MG63 (cell line): ENCODE measurements at regions not wholly inside any gene's neighbourhood (a gene's known extent, or its start where the extent isn't known, plus 50 kb on each side); places are given as distances from the start of the nearest gene placed in this dataset.

Experiments used
- DNase-seq: peaks from one replicate; pipeline ENCODE4 v3.0.0-alpha.2; 2020
- H3K27me3 ChIP-seq: fragments of 250-450 bp; sonication (Bioruptor Pico); 2 replicates; pipeline ENCODE4 v1.5.1; 2020; ENCODE audit warnings: mild to moderate bottlenecking, moderate library complexity
- H3K36me3 ChIP-seq: fragments of 250-450 bp; sonication (Bioruptor Pico); 2 replicates; pipeline ENCODE4 v1.5.1; 2020; ENCODE audit warnings: mild to moderate bottlenecking, moderate library complexity
- H3K4me3 ChIP-seq: fragments of 250-450 bp; sonication (Bioruptor Pico); 2 replicates; pipeline ENCODE4 v1.5.1; 2020; ENCODE audit warnings: mild to moderate bottlenecking, moderate library complexity
- H3K9me3 ChIP-seq: fragments of 250-450 bp; sonication (Bioruptor Pico); 2 replicates; pipeline ENCODE4 v1.5.1; 2020; ENCODE audit warnings: mild to moderate bottlenecking, moderate library complexity

DNA sequence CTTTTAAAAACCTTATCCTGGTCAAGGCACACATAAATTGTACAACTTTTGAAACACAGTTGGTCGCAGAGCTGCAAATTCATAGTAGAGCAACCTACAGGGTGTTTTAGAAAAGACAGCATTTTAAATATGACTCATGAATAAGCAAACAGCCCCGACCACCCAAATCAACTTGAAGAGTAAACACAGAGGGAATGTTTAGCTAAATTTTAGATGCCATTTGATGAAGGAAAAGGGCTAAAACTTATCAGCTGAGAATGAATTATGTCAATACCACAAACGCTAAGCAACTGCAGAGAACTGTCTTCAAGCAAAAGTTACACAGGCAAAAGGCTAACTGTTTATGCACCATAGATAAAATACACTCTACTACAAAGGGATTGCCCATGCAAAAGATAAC lies 427.5 kb upstream of the PSMD7 start:
- no peak overlapping the region for H3K4me3 ChIP-seq
- no peaks in the 10 kb centered on the region for H3K9me3 ChIP-seq
- no peak for DNase-seq
- no peaks in the 10 kb centered on the region for H3K36me3 ChIP-seq
- H3K27me3 ChIP-seq, result no peaks in the 10 kb centered on the region

DNA sequence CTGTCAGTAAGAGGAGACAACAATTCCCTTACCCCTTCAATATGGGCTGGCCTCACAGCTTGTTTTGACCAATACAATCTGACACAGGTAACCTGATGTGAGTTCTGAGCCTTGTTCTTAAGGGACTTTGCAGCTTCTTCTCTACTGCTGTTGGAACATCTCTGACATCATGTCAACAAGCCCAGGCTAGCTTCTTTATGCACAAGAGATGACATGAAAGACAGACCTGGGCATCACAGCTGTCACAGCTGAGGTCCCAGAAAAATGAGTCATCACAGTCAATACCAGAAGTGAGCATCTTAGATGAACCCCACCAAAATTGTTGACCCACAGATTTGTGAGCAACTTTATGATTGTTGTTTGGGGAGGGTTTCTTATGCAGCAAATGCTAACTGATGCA lies 431.7 kb upstream of the PSMD7 start:
- DNase-seq, result no peak
- no peaks in the 10 kb centered on the region for H3K36me3 ChIP-seq
- no peak overlapping the region for H3K4me3 ChIP-seq
- no peaks in the 10 kb centered on the region for H3K9me3 ChIP-seq
- H3K27me3 ChIP-seq, result no peaks in the 10 kb centered on the region

DNA sequence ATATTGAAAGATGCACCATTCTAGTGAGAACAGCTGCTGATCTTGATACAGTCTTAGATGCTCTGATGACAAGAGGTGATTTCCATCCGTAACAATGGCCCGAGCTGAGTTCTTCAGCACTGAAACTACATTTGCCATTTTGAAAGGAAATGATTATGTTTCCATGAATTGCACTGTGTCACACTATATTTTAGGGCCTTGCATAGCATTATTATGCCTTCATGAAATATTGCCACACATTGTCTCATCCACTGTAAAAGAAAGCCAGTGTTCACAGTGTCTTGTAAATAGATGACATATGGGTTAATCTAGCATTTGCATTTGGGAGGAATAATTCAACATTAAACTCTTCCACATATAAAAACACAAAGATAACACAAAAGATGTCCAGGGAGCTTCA lies 438.3 kb upstream of the PSMD7 start:
- Histone ChIP-seq H3K4me3 (no peak overlapping the region), H3K9me3 (no peaks in the 10 kb centered on the region), H3K27me3 (no peaks in the 10 kb centered on the region), H3K36me3 (no peaks in the 10 kb centered on the region)
- no peak for DNase-seq

DNA sequence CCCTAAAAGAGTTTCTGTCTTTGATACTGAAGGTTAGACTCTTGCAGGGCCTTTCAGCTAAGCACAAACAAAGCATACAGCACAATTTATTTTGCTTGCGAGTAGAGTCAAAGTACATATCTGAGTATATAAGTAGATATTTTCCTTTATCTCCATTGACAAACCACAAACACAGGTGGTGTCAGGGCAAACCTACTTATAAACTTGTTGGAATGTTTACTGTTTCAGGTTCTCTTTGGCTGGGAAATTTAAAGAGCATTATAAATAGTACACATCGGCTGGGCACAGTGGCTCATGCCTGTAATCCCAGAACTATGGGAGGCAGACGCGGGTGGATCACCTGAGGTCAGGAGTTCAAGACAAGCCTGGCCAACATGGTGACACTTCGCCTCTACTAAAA lies 442.6 kb upstream of the PSMD7 start:
- no peak overlapping the region for H3K4me3 ChIP-seq
- H3K36me3 ChIP-seq, result no peaks in the 10 kb centered on the region
- no peaks in the 10 kb centered on the region for H3K27me3 ChIP-seq
- no peak for DNase-seq
- no peaks in the 10 kb centered on the region for H3K9me3 ChIP-seq

DNA sequence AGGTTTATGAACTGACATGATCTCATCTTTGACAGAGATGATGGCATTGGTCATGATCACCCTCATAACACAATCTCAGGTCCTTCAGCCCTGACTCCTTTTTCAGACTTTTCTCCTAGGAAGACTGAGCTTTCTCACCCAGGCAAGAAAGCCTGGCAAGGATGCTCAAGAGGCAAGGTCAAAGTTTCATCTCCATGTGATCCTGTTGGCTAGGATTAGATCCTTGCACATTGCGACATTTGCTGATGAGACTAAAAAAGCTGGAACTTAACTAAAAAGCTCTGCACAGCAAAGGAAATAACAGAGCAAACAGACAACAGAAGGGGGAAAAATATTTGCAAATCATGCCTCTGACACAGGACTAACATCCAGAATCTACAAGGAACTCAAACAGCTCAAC lies 444.1 kb upstream of the PSMD7 start:
- H3K9me3 ChIP-seq, result no peaks in the 10 kb centered on the region
- H3K36me3 ChIP-seq, result no peaks in the 10 kb centered on the region
- H3K4me3 ChIP-seq, result no peak overlapping the region
- no peak for DNase-seq
- no peaks in the 10 kb centered on the region for H3K27me3 ChIP-seq

DNA sequence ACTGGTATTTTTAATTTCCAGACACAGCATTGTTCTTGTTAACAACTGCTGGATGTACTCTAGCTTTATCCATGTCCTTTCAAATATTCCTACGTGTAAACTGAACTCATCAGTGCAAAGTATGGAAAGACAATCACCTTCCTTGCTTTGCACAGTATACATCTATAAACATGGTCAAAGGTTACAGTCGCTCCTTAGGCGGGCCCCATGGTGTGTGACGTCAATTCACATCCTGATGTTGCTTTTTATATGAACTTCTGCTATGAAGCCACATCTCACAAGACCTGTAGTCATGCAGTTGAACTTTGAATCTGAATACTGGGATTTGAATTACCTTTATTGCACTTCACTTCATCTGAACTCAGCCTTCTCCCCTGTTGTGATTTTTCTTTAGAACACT lies 447.6 kb upstream of the PSMD7 start:
- no peaks in the 10 kb centered on the region for H3K9me3 ChIP-seq
- no peaks in the 10 kb centered on the region for H3K27me3 ChIP-seq
- H3K4me3 ChIP-seq, result no peak overlapping the region
- DNase-seq, result no peak
- no peaks in the 10 kb centered on the region for H3K36me3 ChIP-seq

DNA sequence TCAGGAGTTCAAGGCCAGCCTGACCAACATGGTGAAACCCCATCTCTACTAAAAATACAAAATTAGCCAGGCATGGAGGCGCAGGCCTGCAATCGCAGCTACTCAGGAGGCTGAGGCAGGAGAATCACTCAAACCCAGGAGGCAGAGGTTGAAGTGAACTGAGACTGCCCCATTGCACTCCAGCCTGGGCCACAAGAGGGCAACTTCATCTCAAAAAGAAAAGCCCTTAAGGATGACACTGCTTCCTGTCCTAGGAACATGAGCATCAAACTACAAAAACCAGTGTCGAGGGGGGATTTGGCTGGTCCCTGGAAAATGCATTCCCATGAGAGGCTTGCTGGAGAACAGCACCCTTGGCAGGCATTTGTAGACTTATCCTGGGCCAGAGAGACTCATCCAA lies 449.5 kb upstream of the PSMD7 start:
- Histone ChIP-seq H3K27me3 (no peaks in the 10 kb centered on the region), H3K36me3 (no peaks in the 10 kb centered on the region), H3K4me3 (no peak overlapping the region), H3K9me3 (no peaks in the 10 kb centered on the region)
- DNase-seq, result no peak

DNA sequence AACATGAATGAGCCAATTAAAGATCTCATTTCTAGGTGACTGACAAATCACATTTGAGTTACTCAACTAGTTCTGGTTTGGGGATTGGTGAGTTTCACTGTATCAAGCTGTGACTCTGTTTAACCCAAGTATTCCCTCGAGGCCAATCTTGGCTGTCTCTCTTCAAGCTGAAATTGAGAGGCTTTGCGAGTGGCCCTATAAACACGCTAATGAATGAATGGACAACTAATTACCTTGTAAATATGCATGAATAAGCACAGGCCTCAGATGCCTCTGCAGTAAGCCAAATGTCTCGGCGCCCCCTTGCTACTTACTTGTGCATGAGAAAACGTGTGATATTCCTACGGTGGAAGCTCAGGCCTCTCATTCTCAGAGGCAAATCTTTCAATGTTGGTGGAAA lies 450.3 kb upstream of the PSMD7 start:
- H3K4me3 ChIP-seq, result no peak overlapping the region
- DNase-seq, result no peak
- H3K36me3 ChIP-seq, result no peaks in the 10 kb centered on the region
- no peaks in the 10 kb centered on the region for H3K27me3 ChIP-seq
- no peaks in the 10 kb centered on the region for H3K9me3 ChIP-seq

DNA sequence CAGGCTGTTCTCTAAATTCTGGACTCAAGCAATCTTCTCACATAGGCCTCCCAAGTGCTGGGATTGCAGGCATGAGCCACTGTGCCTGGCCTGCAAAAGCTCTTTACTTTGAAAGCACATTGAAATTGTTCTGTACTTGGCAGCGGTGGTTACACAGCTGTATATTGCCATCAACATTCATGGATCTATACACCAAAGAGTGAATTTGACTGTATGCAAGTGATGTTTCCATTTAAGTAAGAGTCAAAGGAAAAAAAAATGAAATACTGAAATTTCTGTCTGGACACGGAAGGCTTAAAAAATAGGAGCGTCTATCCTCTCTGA lies 450.6 kb upstream of the PSMD7 start:
- no peaks in the 10 kb centered on the region for H3K36me3 ChIP-seq
- no peaks in the 10 kb centered on the region for H3K9me3 ChIP-seq
- no peak for DNase-seq
- H3K4me3 ChIP-seq, result no peak overlapping the region
- no peaks in the 10 kb centered on the region for H3K27me3 ChIP-seq

DNA sequence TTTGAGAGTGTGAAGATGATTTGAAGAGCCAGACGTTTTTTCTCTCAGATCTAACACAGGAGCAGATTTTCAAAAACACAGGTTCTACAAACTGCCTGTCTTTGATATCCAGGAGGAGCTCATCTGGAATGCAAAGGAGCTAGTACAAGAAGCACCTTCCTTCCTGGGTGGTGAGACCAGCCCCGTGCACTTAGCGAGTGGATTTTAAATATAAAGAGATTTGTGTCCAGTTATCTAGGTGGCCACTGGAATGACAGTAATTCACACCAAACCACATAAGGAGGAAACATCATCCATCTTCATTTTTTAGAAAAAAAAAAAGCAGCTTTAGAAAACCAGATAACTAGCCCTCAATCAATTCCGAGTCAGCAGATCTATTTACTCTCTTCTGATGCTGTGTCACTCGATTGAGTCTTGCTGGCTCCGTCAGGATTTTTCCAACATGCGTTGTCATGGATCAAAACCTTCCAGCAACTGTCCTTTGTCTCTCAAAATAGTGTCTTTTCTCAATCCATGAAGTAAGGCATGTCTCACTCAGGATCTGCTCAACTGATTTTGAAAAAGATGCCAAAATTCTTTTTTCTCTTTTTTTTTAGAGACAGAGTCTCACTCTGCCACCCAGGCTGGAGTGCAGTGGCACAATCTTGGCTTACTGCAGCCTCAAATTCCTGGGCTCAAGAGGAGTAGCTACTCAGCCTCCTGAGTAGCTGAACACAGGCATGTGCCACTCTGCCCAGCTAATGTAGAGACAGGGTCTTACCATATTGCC lies 451.2 kb upstream of the PSMD7 start:
- Histone ChIP-seq H3K36me3 (no peaks in the 10 kb centered on the region), H3K27me3 (no peaks in the 10 kb centered on the region), H3K9me3 (no peaks in the 10 kb centered on the region), H3K4me3 (no peak overlapping the region)
- DNase-seq, result no peak

DNA sequence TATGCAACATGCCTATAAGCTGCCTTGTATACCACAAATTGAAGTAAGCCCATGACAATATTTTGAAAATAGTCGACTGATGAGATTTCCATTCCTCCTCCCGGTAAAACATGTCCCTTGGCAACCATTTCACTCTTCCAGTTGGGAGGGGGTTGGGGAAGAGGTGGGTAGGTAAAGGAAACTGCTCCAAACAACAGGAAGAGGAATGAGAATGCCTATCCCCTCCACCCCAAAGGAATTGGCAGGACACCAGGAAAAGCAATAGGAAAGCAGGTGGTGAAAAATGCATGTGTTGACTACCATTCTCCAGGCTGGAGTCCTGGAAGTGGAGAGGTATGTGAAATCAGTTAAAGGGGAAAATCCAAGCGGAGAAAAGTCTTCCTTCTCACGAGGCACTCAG lies 455.9 kb upstream of the PSMD7 start:
- no peaks in the 10 kb centered on the region for H3K9me3 ChIP-seq
- no peaks in the 10 kb centered on the region for H3K36me3 ChIP-seq
- H3K4me3 ChIP-seq, result no peak overlapping the region
- no peak for DNase-seq
- H3K27me3 ChIP-seq, result no peaks in the 10 kb centered on the region

DNA sequence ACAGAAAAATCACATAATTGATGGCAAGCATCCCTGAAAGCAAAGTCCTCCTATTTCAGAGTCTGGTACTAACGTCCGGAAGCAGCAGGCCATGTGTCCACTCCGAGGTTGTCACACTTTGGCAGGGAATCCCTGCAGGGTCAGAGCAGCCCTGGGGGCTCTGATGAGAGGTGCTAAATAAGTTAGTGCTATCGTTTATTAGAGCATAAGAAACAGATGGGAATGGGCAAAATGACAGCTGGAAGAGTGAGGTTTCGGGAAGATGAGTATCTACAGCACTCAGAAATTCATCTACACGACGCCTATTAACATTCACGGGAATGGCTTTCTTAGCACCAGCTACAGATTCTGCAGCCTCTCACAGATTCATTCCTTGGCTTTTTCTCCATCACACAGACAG lies 465.4 kb upstream of the PSMD7 start:
- H3K9me3 ChIP-seq, result no peaks in the 10 kb centered on the region
- no peaks in the 10 kb centered on the region for H3K27me3 ChIP-seq
- no peak overlapping the region for H3K4me3 ChIP-seq
- no peaks in the 10 kb centered on the region for H3K36me3 ChIP-seq
- no peak for DNase-seq

DNA sequence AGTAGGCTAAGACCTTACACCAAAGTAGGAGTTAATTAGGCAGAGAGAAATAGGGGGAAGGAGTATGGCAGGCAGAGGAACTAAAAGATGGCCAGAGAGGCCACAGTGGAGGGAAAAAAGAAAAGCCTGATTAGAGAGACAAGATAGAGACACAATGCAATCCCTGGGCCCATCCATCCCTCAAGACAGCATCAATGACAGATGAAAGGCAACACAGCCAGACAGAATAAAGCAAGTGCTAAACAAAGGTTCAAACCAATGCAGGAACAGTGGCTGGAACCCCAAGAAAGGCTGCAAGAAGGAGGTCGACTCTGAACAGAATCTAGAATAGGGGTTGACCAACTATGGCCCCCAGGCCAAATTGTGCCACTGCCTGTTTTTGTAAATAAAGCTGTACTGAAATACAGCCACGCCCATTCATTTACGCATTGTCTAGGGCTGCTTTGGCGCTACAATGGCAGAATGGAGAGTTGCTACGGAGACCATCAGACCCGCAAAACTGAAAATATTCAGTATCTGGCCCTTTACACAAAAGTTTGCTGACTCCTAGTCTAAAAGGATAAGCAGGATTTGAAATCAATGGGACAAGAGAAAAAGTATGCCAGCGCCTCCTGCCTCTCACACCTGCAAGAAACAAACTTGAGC lies 473.3 kb upstream of the PSMD7 start:
- no peaks in the 10 kb centered on the region for H3K36me3 ChIP-seq
- no peaks in the 10 kb centered on the region for H3K27me3 ChIP-seq
- H3K4me3 ChIP-seq, result no peak overlapping the region
- no peaks in the 10 kb centered on the region for H3K9me3 ChIP-seq
- no peak for DNase-seq

DNA sequence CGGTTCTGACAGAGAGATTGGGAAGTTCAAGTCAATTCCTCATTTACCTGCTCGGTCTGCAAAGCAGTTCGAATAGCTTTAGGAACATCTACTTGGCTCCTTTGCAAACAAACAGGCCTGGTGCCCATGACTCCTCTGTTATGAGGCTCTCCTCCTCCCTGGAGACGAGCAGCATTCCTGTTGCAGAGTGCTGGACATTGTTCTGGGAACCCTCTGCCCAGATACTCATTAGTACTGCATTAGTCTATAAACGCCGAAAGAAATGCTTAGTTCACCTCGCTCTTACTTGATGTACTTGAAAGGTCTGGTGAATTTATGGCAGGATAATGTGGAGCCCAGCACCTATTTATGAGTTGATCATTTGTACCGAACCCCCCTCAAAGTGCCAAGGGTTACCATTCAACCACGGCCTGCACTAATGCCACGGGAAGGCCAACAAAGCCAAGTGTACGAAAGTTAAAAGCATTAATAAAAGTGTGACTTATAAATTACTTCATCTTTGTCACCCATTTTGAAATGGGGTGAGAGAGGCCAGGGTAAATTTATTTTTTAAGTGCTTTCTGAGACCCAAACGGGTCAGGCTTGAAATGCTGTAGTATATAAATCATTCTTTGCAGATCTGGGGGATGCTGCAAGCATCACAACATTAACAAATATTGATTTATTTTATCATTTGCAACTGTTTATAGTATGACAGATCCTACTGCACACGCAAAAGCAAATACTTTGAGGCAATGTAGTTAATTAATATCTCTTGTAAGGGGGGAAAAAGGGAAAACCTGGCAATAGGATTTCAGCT lies 478.9 kb upstream of the PSMD7 start:
- Histone ChIP-seq H3K36me3 (no peaks in the 10 kb centered on the region), H3K27me3 (no peaks in the 10 kb centered on the region), H3K4me3 (no peak overlapping the region), H3K9me3 (no peaks in the 10 kb centered on the region)
- DNase-seq, result no peak

DNA sequence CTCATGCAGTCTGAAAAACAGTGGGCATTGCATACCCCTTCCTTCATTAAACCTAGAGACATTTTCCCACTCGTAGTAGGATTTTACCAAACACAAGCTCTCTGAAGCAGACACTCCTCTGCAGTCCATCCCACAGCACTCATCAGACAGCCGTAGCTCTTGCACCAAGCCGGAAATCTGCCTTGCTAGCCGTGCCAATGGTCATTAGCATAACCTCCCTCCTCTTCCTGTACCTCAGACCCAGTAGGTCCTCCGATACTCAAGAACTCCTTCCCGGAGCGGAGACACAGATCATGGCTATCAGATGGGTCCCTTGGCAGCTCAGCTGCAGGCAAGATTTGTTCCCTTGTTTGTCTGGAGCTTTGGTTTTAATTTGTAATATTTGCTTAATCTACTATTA lies 483.1 kb upstream of the PSMD7 start:
- Histone ChIP-seq H3K27me3 (no peaks in the 10 kb centered on the region), H3K9me3 (no peaks in the 10 kb centered on the region), H3K36me3 (no peaks in the 10 kb centered on the region), H3K4me3 (no peak overlapping the region)
- DNase-seq, result no peak

DNA sequence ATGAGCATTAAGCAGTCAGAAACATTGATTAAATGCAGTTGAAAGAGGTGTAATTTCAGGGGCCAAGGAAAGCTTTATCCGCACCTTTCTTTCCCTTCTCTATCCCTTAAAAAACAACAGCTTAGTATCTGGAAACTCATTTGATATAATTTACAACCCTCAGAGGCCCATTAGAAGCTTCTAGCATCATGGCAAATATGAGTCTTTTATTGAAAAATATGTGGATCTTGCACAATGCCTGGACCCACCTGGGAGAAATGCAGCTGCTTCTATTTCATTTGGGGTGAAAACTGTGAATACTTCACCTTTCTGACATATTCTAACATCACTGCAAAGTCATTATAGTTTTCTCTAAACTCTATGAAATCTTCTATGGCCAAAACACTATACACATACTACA lies 492.2 kb upstream of the PSMD7 start:
- 0 out of 2 replicates have a peak, but pooled peaks cover 2% of the 10 kb centered on the region for H3K27me3 ChIP-seq

DNA sequence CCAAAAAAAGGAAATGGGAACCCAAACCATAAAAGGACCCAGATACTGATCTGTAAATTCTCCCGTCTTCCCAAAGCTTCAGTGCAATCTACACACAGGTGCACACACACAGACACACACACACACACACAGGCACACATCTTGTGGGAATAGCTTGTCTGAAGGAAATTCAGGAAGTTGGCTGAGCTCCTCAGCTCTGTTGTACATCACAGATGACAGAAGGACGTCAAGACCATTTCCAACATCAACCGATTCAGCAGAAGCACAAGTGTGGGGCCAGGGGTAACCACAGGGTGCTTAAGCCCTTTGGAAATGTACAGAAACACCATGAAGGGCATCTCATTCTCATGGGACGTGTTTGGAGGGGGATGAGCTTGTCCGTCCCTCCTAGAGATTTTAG lies 498.1 kb upstream of the PSMD7 start:
- H3K36me3 ChIP-seq, result no peaks in the 10 kb centered on the region
- 0 out of 2 replicates have a peak, but pooled peaks cover 2% of the 10 kb centered on the region for H3K27me3 ChIP-seq
- no peaks in the 10 kb centered on the region for H3K9me3 ChIP-seq
- no peak overlapping the region for H3K4me3 ChIP-seq
- DNase-seq, result no peak

More for the DNA sequence above, 492.2 kb upstream of the PSMD7 start:
- DNase-seq, result no peak
- Histone ChIP-seq H3K9me3 (no peaks in the 10 kb centered on the region), H3K4me3 (no peak overlapping the region), H3K36me3 (no peaks in the 10 kb centered on the region)

DNA sequence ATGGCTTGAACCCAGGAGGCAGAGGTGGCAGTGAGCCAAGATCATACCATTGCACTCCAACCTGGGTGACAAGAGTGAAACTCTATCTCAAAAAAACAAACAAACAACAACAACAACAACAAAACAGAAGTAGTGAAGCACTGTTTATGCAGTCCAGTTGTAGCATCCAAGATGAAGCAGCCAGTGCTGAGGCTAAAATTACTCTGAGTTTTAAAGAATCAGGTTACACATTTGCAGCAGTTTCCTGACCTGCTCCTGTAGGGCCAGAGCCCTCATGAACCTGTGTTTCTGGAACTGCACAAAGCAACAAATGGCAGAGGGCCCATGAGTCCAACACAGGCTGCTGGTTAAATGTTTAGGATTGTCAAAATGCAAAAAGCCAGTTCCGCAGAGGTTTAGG lies 499.5 kb upstream of the PSMD7 start:
- Histone ChIP-seq H3K4me3 (no peak overlapping the region), H3K36me3 (no peaks in the 10 kb centered on the region), H3K27me3 (no peaks in the 10 kb centered on the region), H3K9me3 (no peaks in the 10 kb centered on the region)
- no peak for DNase-seq
